GM21737 (cell line): ENCODE measurements at regions not wholly inside any gene's neighbourhood (a gene's known extent, or its start where the extent isn't known, plus 50 kb on each side); places are given as distances from the start of the nearest gene placed in this dataset.
"Not testable (repeated sequence)": the region's sequence is repeated elsewhere in the genome, so short reads cannot be mapped to it uniquely, and the experiment has no call there.

Experiments used
- ATAC-seq: cut with Tn5 transposase; IDR thresholded peaks from one replicate; pipeline ENCODE4 v1.9.1; 2021; ENCODE audit warnings: mild to moderate bottlenecking, moderate library complexity; ENCODE audit not compliant: unreplicated experiment

DNA sequence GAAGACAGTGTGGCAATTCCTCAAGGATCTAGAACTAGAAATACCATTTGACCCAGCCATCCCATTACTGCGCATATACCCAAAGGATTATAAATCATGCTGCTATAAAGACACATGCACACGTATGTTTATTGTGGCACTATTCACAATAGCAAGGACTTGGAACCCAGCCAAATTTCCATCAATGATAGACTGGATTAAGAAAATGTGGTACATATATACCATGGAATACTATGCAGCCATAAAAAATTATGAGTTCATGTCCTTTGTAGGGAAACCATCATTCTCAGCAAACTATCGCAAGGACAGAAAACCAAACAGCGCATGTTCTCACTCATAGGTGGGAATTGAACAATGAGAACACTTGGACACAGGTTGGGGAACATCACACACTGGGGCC lies 729.6 kb upstream of the ARPP21 start:
- ATAC-seq, result not testable (repeated sequence)

DNA sequence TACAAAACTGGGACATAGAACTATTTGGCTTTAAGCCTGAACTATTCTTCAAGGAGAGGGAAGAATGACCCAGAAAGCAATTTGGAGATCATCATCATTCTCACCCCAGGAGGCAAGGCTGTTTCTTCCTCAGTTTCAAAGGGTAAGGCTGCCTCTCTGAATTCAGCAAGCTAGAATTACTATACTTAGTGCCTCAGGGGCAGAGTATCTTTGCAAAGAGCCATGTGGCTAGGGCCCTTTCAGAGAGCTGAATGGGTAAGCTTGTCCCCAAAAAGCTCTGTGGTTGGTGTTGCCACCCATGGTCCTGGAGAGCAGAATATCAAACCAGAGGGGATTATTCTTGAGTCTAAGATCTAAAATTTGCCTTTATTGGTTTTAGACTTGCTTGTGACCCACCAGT lies 720.3 kb upstream of the ARPP21 start:
- ATAC-seq, result no peak

DNA sequence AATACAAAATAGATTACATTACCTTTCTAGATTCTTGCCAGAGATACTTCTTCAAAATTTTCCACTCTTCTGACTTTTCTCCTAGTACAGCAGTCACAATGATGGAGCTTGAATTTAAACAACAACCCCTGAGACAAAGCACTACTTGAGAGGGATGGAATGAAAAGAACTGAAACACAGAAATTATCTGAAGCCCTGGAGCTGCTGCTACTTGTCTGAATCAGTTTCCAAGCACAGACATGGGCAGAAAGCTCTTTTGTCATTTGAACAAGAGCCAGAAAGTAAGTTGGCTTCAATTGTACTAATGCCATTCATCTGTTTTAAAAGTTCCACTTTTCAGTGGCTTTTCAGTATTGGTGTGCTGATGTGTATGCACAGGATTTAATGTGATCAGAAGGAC lies 718.5 kb upstream of the ARPP21 start:
- ATAC-seq, result no peak

DNA sequence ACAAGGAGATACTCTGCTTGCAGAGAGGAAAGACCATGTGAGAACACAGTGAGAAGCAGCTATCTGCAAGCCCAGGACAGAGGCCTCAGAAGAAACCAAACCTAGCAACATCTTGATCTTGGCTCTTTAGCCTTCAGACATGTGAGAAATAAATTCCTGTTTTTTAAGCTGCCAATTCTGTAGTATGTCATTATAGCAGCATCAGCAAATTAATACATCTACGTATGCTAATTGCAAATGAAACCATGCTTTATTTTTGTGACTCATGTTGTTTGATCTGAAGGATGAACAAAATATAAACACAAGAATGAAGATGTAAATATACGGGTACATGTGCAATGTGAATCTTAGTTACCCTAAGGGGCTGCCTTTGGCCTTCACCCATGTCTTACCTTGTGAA lies 714.4 kb upstream of the ARPP21 start:
- no peak for ATAC-seq

DNA sequence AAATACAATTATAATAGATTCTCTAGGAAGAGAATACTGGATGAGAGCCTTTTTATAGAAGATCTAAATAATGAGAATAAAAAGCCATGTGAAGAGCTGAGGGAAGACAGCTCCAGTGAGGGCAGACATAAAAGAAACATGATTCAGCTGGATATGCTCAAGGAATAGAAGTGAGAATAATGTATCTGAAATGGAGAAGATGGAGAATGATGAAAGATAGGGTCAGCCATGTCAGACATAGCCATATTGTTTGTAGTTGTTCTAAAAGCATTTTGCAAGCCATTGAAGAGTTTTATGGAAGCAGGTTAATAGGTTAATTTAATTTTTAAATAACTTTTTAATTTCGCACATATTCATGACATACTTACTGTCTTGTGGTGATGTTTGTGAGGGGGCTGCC lies 713.5 kb upstream of the ARPP21 start:
- no peak for ATAC-seq

DNA sequence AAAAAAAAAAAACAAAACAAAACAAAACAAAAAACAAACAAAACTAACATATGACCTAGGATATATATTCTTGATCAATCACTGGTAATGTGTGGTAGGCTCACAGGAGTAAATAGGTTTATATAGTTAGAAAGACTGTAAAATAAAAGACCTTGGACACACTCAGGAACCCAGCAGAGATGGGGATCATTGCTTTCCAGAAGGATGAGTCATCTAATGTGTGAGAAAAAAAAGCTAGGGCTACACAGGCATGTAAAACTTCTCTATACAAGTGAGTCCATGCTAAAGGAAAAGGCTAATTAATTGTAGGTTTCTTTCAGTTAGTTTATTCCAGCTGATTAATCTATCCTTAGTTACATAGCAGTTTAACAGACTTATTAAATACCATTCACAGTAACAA lies 710.3 kb upstream of the ARPP21 start:
- no peak for ATAC-seq

DNA sequence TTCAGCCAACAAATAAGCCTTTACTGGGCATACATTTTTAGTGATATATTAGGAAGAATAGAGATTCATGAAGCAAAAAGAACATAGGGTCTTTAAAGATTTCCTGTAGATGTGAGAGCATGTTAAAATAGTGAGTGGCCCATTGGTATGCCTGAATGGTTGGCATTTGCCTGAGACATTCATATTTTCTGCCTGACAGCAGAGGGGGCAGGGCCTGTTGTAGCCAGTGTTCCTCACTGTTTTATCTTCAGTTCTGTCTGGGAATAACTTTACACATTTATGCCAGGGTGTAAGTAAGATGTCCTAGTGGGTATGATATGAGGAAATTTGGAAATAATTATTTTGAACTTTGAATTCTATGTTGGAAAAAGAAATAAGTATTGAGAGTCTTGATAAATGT lies 704.7 kb upstream of the ARPP21 start:
- no peak for ATAC-seq

DNA sequence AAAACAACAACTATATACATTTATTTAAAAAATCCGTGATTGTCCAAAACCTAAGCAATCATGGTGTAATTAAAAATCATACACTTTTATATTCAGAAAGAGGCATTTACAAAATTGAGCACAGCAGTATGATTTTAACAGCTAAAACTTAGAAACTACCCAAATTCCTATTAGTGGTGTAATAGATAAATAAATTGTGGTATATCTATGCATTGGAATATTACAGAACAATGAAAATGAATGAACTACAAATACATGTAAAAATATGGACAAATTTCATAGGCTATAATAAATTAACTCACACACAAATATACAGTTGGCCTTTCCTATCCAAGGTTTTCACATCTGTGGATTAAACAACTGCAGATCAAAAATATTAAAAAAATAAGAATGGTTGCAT lies 700.5 kb upstream of the ARPP21 start:
- ATAC-seq, result no peak

DNA sequence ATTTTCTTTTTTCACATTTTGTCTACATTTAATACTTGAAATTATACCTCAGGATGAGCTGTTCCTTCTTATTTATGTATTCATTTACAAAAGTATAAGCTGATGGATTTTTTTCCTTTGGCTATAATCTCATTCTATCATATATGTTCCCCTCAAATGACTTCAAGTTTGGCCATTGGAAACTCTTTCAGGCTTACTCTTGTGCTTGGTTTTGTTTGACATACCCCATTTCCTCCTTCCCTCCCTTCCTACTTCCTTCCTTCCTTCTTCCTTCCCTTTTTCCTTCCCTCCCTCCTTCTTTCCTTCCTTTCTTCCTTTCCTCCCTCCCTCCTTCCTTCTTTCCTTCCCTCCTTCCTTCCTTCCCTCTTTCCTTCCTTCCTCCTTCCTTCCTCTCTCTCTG lies 697.1 kb upstream of the ARPP21 start:
- ATAC-seq, result no peak

DNA sequence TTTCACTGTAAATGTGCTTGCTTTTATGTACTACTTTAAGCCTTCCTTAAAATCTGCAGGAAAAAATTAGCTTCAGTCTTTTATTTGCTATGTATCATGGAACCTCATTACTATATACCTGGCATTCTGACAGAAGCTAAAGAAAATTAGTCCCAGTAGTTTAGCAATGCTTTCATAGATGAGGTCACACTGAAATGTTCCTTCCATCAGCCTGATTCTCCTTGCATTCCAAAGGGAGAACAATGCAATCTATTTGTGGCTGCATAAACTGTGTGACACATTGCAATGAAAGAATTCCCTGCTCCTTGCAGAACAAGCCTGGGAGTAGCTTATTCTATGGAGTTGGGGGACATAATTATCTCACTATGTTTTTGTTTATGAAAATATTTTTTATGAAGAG lies 691.5 kb upstream of the ARPP21 start:
- ATAC-seq, result no peak

DNA sequence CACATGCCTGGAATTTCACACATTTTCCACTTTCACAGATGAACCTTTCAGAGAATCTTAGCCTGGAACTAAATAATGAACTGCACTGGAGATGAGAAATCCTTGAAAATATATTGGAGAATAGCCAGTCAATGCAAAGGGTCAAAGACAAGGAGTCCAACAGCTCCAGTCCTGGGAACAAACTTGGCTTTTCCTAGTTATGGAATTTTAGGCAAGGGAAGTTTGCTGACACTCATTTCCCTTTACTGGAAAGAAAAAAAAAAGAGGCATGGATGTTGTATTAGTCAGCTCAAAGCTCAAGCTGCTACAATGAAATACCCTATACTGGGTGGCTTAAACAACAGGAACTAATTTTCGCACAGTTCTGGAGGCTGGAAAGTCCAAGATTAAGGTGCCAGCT lies 690.8 kb upstream of the ARPP21 start:
- no peak for ATAC-seq

DNA sequence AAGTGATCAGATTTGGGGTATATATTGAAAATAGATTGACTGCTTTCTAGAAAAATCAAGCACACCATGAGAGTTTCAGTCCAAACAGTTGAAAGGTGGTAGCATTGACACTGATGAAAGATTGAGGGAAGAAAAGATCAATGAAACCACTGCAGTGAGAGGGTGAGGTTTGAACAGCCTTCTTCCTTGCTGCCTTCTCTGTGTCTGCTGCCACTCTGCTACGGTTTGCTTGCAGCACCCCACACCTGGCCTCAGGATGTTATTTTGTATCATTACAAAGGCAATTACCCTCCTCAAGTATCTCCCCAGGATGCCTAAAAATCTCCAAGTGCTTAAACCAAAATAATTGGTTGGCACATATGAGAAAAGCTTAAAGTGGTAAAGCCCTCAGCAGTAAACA lies 683.6 kb upstream of the ARPP21 start:
- no peak for ATAC-seq

DNA sequence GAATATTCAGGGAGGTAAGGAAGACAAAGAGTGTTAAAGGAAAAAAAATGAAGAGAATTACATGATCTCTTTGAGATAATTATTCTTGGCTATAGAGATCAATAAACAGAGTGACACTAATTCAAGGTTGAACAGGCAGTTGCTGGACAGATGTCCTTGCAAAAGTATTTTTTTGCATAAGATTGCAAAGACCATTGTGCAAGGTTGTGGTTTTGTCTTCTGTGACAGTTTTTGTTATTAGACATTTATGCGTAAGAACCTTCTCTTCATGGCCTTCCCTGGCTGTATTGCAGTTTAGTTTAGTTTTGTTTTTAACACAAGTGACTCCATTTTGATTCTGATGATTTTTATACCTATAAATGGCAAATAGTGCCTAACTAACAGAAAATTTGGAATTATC lies 682.8 kb upstream of the ARPP21 start:
- no peak for ATAC-seq

DNA sequence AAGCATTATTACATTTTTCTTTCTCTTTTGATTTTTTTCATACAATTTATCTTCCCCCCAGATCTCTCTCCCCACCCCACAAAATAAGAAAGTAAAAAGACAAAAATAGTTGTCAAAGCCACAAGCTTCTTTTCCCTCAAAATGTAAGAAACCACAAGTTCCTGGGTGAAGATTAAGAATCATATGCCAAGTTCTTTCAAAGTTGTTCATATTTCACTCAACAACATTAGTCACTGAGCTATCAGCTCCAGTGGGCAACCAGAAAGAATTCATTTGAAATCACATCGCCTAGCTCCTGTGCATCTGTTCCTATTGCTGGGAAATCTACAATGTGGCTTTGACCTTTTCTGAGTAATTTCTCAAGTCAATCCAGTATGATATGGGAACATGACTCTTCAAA lies 681.6 kb upstream of the ARPP21 start:
- ATAC-seq, result no peak

DNA sequence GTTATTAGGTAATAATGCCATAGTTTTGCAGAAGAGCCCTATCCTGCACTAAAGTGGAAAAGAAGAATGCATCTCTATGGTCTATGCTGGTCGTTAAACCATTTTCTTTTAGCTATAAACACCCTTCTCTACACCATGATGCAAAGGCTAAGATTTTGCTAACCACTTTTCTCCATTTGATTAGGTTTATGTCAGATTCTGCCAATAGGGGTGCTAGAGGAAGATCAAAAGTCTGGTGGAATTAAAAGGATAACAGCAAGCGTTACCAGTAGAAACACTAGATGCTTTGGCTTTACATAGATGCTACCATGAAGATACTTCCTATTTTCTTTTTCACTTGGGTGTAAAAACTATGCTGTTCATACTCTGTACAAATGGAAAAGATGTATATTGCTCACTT lies 669.8 kb upstream of the ARPP21 start:
- ATAC-seq, result no peak

DNA sequence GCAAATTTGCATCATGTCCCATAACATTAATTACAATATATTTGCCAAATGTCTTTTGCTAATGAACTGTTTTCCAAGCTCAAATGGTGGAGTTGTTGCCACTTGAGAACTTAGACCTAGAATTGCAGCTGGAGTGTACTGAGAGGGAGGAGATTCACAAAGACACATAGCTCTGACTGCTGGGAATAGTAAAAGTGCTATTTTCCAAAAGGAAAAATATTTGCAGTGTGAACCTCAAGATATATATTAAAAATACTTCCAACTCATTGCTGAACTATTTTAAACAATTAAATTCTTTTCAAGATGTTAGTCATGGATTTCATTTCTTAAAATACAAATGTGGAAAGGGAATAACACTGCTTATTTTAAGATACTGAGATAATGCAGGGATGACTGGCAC lies 666.8 kb upstream of the ARPP21 start:
- ATAC-seq, result no peak

DNA sequence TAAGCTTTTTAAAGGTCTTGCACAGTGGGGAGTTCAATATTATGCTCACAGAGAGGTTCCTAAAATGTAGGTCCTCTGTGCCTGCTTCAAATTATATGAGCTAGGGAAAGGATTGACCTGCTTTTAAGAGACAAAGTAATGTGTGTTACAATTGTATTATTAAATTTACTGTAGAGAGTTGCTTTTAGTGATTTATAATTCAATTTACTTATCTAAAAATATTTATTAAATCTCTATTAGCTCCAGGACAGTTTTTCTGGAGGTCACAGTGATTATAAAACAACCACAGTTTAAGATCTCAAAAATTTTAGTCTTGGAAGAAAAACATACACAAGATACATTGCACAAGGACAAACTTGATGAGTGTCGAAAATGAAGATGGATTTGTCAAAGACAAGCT lies 665.7 kb upstream of the ARPP21 start:
- ATAC-seq, result no peak

DNA sequence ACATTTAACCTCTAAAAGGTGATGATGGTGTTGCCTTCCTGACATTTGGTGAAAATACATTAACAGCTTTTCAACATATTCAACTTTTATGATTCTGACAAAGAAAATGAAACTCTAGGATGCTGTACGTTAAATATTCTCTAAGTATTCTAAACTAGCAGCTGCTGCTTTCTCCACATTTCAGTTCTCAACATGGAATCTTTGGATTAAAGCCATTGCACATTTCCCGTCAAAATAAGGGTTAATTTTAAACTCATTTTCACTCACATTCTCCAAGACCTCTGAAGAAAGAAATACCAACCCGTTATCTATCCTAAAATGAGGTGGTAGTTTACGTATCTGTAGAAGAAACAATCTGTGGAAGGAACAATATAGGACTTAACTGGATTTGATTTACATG lies 655.7 kb upstream of the ARPP21 start:
- no peak for ATAC-seq

DNA sequence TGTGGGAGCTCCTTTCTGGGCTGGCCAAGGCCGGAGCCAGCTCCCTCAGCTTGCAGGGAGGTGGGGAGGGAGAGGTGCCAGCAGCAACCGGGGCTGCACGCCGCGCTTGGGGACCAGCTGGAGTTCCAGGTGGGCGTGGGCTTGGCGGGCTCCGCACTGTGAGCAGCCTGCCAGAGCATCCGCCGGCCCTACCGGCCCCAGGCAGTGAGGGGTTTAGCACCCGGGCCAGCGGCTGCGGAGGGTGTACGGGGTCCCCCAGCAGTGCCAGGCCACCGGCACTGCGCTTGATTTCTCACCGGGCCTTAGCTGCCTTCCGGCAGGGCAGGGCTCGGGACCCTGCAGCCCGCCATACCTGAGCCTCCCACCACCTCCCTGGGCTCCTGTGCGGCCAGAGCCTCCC lies 651.0 kb upstream of the ARPP21 start:
- no peak for ATAC-seq

DNA sequence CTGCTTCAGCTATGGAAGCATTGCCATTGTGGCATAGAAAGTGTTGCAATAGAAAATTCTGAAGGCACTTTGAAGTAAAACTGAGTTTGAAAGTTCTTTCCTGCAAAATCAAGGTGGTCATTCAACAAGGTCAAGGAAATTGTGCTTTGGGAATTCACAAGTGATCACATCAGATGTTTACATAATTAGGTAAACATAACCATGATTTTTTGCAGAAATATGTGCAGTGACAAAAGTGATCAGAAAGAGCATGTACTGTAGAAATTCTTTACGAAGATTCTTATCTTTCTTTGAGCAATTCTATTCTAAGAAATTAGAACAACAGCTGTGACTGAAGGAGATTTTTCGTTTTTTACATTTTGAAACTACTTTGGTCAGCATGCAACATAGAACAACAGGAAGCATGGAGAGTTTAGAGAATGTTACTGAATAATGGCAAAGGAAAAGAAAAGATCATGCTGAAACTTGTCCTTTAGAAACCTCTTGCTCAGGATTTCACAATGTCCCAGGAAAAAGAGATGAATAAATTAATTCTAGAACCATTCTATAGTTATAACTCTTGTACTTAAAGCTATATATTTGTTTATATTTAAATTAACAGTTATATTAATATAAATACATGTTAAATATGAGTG lies 643.4 kb upstream of the ARPP21 start:
- ATAC-seq, result no peak

DNA sequence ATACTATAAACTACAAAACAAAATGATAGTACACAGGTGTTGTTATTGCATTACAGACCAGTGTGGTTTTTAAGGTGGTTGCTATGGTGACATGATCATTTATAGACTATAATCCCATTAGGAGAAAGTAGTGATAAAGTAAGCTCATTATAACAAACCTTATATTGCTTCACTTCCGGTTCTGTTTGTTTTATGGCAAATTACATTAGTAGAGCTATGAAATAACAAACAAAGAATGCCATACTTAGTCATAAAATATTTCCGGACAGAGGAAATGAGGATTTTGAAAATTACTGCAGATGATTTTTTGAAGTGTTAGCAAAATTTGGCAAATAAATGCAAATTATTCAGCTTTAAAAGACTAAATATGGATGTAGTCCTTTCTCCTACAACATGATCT lies 640.4 kb upstream of the ARPP21 start:
- no peak for ATAC-seq

DNA sequence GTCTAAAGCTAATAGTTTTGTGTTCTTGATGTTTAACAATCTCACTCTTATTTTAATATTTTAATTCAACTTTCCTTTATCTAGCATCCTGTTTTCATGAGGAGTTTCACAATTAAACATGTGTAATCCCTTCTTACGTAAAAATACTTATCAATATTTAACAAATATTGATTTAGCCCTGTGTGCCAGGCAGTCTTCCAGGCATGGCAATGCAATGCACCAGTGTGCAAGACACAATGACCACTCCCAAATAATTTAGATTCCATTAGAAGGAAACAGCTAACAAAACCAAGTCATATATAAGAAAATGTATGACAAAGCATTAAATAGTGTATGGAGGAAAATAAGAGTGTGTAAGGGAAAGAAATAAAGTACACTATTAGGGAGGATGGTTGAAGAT lies 627.1 kb upstream of the ARPP21 start:
- no peak for ATAC-seq

DNA sequence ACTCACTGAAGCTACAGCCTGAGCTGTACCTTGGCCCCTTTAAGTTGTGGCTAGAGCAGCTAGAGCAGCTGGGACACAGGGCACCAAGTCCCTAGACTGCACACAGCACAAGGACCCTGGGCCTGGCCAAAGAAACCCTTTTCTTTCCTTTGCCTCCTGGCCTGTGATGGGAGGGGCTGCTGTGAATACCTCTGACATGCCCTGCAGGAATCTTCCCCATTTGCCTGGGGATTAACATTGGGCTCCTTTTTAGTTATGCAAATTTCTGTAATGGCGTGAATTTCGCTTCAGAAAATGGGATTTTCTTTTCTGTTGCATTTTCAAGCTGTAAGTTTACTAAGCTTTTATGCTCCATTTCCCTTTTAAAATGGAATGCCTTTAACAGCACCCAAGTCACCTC lies 611.2 kb upstream of the ARPP21 start:
- no peak for ATAC-seq
